ENCODE measurements at regions not wholly inside any gene's neighbourhood (a gene's known extent, or its start where the extent isn't known, plus 50 kb on each side); places are given as distances from the start of the nearest gene placed in this dataset.

DNA sequence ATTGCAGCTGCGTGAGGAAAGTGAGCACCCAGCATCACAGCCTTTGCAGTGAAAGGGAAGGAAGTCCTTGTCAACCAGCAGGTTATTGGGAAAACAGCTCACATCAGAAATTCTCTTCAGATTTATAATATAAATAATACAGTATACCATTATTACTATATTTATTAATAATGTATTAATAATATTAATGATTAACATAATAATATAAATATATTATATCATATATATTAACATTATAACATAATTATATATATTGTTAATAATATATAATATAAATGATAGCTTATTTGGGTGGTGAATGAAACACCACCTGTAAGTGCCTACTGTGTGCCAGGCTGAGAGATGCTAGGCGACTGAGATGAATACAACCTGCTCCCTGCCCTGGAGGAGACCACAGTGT lies 423.0 kb downstream of the TCERG1L start:
- no peak for TF ChIP-seq EZH2 (IDR thresholded peaks at IDR 0.05; ENCODE audit: borderline replicate concordance, low read depth, low read length, poor library complexity, severe bottlenecking)
- TF ChIP-seq, protein P1, sequence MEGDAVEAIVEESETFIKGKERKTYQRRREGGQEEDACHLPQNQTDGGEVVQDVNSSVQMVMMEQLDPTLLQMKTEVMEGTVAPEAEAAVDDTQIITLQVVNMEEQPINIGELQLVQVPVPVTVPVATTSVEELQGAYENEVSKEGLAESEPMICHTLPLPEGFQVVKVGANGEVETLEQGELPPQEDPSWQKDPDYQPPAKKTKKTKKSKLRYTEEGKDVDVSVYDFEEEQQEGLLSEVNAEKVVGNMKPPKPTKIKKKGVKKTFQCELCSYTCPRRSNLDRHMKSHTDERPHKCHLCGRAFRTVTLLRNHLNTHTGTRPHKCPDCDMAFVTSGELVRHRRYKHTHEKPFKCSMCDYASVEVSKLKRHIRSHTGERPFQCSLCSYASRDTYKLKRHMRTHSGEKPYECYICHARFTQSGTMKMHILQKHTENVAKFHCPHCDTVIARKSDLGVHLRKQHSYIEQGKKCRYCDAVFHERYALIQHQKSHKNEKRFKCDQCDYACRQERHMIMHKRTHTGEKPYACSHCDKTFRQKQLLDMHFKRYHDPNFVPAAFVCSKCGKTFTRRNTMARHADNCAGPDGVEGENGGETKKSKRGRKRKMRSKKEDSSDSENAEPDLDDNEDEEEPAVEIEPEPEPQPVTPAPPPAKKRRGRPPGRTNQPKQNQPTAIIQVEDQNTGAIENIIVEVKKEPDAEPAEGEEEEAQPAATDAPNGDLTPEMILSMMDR (conservative IDR thresholded peaks at IDR 0.05; ENCODE audit: low read depth, low read length) = no peak

Data from A673 (cell line).